HG02798 (cell line): ENCODE measurements at regions not wholly inside any gene's neighbourhood (a gene's known extent, or its start where the extent isn't known, plus 50 kb on each side); places are given as distances from the start of the nearest gene placed in this dataset.

ENCODE experiments used
- ATAC-seq: cut with Tn5 transposase; IDR thresholded peaks from one replicate; pipeline ENCODE4 v1.9.1; 2021; ENCODE audit warnings: mild to moderate bottlenecking; ENCODE audit not compliant: unreplicated experiment, poor library complexity

- no peak for ATAC-seq
Measured at GRCh38 chr2:145655165-145655765, 1135.3 kb upstream of the ZEB2 start.

- no peak for ATAC-seq
Measured at GRCh38 chr2:145654746-145655145, 1134.8 kb upstream of the ZEB2 start.

- ATAC-seq = no peak
Measured at GRCh38 chr2:145654156-145654555, 1134.2 kb upstream of the ZEB2 start.

- no peak for ATAC-seq
Measured at GRCh38 chr2:145653553-145653952, 1133.6 kb upstream of the ZEB2 start.

GRCh38 chr2:145652571-145653545, 1132.9 kb upstream of the ZEB2 start:
- ATAC-seq = no peak

GRCh38 chr2:145652036-145652435, 1132.1 kb upstream of the ZEB2 start:
- ATAC-seq = no peak

GRCh38 chr2:145650226-145650625, 1130.3 kb upstream of the ZEB2 start:
- no peak for ATAC-seq

- ATAC-seq = no peak
Measured at GRCh38 chr2:145649061-145649460, 1129.1 kb upstream of the ZEB2 start.

- ATAC-seq = peak; percentile 95
Measured at GRCh38 chr2:145644820-145645302, 1124.9 kb upstream of the ZEB2 start.

GRCh38 chr2:145638675-145639074, 1118.8 kb upstream of the ZEB2 start:
- ATAC-seq = peak; percentile 64

- ATAC-seq = no peak
Measured at GRCh38 chr2:145635706-145636427, 1115.9 kb upstream of the ZEB2 start.

- no peak for ATAC-seq
Measured at GRCh38 chr2:145631561-145631960, 1111.6 kb upstream of the ZEB2 start.

- ATAC-seq = no peak
Measured at GRCh38 chr2:145626301-145626700, 1106.4 kb upstream of the ZEB2 start.

- ATAC-seq = no peak
Measured at GRCh38 chr2:145625111-145625510, 1105.2 kb upstream of the ZEB2 start.

GRCh38 chr2:145623136-145623535, 1103.2 kb upstream of the ZEB2 start:
- no peak for ATAC-seq

- ATAC-seq = no peak
Measured at GRCh38 chr2:145622285-145622684, 1102.4 kb upstream of the ZEB2 start.

GRCh38 chr2:145617906-145618305, 1098.0 kb upstream of the ZEB2 start:
- ATAC-seq = no peak

GRCh38 chr2:145617420-145617819, 1097.5 kb upstream of the ZEB2 start:
- no peak for ATAC-seq

- ATAC-seq = no peak
Measured at GRCh38 chr2:145615626-145616025, 1095.7 kb upstream of the ZEB2 start.

GRCh38 chr2:145609951-145610350, 1090.0 kb upstream of the ZEB2 start:
- no peak for ATAC-seq
